ENCODE measurements at regions not wholly inside any gene's neighbourhood (a gene's known extent, or its start where the extent isn't known, plus 50 kb on each side); places are given as distances from the start of the nearest gene placed in this dataset.

GRCh38 chr2:219905640-219906039 is 278.2 kb downstream of the SLC4A3 start:
- no peak for DNase-seq

DNA sequence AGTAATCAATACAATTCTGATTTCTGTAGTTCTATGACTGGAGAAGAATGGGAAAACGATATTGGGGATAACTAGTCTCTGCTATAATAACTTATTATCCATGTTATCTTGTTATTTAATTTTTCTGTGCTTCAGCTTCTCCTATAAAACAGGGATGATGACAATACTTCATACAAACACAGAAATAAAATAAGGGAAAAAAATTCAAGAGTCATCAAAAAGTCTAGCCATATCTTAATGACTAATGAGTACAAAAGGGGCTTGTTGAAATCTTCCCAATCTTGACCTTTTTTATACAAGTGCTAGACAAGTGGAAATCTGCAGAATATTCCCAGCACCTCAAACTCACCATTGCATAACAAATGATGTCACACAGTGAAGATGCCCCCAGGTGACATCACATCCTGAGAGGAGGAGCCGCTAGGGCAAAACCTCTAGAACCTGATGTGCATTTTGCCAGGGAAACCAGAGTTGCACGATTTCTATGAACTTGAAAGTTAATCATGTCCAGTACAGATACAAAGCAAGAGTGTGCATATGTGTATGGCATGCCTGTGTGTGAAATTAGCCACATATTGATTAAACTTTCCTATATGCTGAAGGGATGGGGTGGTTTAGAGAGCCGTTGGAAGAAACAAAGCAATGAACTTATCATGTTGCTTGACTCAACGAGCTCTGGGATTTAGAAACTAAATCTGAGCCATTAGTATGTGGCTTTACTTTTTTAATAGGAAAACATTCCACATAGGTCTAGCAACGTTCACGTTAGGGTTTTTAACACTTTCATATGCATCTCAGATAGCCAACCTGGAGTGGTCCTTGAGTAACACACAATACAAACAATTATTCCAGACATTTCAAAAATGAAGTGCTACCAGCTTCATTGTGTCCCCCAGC is 278.9 kb downstream of the SLC4A3 start:
- DNase-seq: no peak

- no peak for DNase-seq
These were observed 279.6 kb downstream of the SLC4A3 start for GRCh38 chr2:219907011-219907365.

- no peak for DNase-seq
These were observed 281.1 kb downstream of the SLC4A3 start for GRCh38 chr2:219908538-219908937.

- no peak for DNase-seq
These were observed 284.1 kb downstream of the SLC4A3 start for GRCh38 chr2:219911541-219911940.

DNA sequence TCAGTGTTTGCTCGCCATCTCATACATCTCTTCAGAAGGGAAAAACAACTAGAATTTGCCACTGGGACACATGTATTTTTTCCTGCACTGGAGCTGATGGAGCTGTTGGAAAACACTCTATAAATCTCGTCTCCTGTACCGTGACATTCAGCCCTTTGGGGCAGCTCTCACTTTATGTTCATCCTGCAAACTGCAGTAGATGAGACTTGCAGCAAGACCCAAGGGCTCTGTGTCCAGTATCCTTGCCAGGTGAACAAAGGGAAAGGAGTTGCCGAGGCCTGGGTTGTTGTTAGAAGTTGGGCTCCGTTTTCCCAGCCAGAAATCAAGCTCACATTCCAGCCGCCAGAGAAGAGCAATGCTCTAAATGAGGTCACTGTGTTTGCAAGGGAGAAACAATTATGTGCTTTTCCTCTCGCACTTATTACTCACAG is 285.1 kb downstream of the SLC4A3 start:
- no peak for DNase-seq

DNA sequence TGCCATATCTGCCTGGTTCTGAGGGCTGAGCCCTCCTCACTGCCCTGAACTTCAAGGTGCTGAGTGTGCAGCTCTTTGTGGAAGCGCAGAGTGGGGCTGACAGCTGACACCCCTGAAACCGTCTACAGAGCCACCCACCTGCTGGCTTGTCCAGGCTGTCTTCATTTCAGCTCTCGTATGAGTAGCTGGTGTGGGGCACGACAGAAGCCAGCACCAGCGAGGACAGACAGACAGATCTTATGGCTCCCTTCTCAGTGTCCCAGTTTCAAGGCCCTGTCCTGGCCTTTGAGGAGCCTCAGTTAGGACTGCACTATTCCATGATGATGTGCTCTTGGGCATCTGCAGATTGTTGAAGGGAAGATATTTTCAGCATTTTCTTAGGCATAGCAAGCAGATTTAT is 287.1 kb downstream of the SLC4A3 start:
- DNase-seq: no peak

DNA sequence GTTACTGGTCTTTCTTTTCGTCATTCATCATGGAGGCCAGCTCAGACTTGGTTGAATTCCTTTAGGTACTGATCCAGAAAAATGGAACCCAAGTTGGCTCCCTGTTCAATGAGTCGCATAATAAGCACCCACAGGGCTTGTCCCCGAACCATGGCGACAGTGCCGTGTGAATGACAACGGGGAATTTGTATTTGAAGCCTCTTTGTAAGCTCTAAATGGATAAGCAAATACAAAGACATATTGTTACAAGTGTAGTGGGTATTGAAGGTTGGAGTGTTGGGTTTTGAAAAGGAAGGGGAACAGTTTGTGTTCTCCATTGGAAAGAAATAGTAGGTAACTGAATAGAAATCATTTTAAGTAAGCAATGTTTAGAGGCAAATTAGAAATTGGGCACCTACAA is 288.9 kb downstream of the SLC4A3 start:
- no peak for DNase-seq

DNA sequence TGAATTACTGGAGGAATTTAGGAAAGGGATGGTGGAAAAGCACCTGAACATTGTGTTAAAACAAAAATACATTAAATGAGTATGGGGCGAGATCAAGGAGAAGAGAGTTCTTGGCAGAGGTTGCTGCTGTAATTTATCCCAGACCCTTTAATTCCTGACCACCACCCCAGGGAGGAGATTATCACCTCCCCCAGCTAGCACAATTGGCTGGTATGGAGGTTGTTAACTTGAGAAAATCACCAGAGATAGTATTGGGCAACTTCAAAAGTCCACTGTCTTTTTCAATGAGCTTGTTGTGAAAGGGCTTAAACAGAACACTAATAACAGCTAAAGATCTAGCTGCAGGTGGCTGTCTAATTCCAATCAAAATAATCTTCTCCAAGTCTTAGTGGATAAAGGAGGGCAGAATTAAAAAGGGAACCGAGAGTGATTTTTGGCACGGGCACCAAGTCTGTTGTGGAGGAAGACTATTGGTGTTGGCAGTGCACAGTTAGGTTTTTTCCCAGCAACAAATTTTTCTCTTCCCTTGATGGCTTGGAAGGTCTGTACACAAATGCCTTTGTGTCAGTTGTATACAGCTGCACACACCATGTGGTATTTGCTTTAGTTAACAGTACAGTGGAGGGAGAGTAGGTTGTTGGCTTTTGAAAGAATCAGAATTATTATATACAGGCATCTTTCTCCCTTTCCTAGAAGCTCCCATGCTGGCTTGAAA is 289.5 kb downstream of the SLC4A3 start:
- no peak for DNase-seq

DNA sequence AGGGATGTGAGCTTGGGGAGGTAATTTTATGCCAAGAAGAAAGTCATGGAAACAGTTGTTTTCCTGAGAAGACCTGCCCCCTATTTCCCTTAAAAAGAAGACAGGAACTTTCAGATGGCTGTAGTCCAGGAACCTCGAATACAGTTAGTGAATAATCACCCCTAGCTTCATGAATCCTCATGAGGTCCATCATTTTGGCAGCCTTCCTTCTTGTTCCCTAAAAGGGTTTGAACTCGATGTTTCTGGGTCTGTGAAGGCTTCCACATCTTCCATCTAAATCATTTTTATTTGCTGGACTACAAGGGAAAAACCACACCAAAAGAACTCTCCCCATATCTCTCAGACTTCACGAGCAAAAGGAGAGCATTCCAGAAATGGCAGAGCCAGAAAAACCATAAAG is 290.8 kb downstream of the SLC4A3 start:
- no peak for DNase-seq

GRCh38 chr2:219918944-219919343 is 291.5 kb downstream of the SLC4A3 start:
- no peak for DNase-seq

GRCh38 chr2:219919506-219919905 is 292.1 kb downstream of the SLC4A3 start:
- DNase-seq: no peak

- no peak for DNase-seq
These were observed 302.4 kb downstream of the SLC4A3 start for GRCh38 chr2:219929835-219930234.

DNA sequence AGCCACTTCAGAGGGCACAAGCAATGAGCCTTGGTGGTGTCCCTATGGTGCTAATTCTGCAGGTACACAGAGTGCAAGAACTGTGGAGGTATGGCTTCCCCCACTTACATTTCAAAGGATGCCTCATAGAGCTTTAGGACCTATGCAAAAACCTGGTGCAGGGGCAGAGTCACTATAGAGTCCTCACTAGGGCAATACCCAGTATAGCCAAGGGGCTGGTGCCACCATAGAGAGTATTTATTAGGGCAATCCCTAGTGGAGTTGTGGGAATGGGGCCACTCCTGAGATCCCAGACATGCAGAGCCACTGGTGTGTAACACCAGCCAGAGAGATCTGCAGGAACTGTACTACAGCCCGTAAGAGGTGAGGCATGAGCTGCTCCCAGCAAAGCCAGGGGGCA is 312.2 kb downstream of the SLC4A3 start:
- no peak for DNase-seq

GRCh38 chr2:219944866-219945265 is 317.4 kb downstream of the SLC4A3 start:
- no peak for DNase-seq

DNA sequence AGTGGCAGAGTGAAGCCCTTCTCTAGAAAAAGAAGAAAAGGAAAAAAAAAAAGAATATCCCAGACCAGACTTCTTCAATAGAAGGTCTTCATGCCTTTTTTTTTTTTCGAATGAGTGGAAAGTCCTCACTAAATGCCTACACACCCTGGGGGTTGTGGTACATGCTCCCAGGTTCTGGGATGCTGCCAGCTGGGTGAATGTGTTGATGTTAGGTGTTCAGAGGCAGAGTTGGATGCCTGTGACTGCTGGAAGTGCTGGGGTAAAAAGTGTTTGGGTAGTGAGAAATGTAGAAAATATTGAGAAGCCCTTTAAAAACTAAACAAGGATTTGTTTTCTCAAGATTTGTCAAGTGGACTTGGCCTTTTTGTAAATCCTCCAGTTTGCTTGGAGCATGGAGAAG is 318.6 kb downstream of the SLC4A3 start:
- no peak for DNase-seq

DNA sequence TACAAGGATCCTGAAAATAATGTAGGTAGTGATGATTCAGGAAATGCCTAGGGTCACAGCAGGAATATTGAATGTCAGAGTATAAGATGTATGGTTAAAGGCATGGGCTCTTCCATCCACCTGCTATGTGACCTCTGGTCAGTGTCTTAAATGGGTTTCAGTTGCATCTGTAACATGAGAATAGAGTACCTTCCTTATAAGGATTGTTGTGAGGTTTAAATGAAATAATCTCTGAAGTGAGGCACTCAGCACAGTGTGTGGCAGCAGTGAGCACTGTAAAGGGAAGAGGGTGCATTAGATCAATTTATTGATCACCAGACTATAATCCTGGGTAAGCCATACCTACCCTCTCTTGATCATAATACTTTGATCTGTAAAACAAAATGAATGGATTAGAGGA is 319.1 kb downstream of the SLC4A3 start:
- DNase-seq: no peak

- DNase-seq: no peak
These were observed 320.1 kb downstream of the SLC4A3 start for GRCh38 chr2:219947575-219947974.

- no peak for DNase-seq
These were observed 321.6 kb downstream of the SLC4A3 start for GRCh38 chr2:219949053-219949452.

GRCh38 chr2:219951099-219951498 is 323.7 kb downstream of the SLC4A3 start:
- DNase-seq: no peak

DNA sequence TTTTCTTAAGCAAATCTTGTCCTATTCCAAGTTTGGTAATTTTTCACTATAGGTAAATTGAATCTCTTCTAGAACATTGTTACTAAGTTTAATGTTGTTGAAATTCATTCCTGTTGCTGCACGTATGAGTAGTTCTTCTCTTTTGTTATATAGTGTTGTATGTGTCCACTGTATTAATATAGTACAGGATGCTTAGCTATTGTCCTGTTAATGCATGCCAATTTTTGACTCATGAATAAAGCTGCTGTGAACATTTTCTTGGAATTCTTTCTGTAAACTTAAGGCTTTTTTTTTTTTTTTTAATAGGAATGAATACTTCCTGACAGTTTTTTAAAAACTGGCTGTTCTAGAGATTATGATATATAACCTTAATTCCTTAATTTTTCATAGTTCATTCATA is 326.9 kb downstream of the SLC4A3 start:
- no peak for DNase-seq

DNA sequence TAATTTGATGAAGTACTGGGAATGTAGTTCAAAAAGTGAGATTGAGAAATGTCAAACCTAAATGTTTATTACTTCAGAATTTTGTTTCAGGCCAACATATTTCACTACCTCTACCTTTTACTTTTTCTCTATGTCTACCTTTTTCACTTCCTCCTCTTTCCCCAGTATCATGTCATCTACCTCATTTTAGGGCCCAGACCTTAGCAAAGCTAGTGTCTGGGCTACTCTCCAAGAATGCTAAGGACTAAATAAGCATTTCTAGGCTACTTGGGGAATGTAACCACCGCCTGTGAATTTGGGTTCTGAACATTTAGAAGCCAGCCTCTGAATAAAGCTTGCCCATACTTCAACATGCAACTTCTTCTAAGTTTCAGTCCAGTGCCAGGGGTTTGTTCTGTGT is 330.4 kb downstream of the SLC4A3 start:
- DNase-seq: no peak

DNA sequence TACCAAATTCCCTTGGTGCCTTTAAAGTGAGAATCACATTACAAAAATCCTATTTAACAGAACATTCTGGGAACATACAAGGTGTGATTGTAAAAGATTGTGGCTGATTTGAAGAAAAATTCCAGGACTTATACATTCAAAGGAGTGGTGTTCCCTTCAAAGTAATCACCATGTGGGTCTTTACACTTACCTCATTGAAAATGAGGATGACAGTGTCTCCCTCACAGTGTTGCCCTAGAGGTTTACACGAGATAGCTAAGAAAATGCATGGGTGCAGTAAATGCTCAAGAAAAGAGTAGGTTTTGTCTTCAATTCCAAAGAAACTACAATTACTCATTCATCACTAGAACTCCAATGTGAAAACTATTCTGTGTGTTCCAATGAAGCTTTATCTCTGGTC is 331.5 kb downstream of the SLC4A3 start:
- no peak for DNase-seq

GRCh38 chr2:219959471-219959870 is 332.0 kb downstream of the SLC4A3 start:
- no peak for DNase-seq
